Suppressor macrophage treated with lipopolysaccharide for 1 hour (primary cell): ENCODE measurements at regions not wholly inside any gene's neighbourhood (a gene's known extent, or its start where the extent isn't known, plus 50 kb on each side); places are given as distances from the start of the nearest gene placed in this dataset.
"Not testable (repeated sequence)": the region's sequence is repeated elsewhere in the genome, so short reads cannot be mapped to it uniquely, and the experiment has no call there.

Source experiments
- DNase-seq, 3 donors: peaks; one replicate each; pipeline ENCODE4 v3.0.0-alpha.2; 2020 to 2022

DNA sequence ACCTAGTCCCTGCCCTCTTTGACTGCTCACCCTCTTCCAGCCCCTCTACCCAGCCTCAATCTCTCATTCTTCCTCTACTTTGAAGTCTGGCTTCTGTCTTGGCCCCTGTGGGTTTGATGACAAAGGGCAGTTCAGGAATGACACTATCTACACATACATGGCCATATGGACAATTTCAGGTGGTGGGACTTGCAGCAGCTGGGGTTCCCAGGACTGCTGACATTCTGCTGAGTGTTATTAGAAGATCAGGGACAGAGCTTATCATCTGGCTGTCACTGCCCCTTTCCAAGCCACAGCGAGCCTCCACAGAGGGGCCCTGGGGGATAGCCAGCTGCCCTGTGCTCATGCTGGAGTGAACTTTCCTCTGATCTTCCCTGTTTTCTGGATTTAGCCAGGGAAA is 97.4 kb upstream of the IPO9 start:
- no peak for DNase-seq

DNA sequence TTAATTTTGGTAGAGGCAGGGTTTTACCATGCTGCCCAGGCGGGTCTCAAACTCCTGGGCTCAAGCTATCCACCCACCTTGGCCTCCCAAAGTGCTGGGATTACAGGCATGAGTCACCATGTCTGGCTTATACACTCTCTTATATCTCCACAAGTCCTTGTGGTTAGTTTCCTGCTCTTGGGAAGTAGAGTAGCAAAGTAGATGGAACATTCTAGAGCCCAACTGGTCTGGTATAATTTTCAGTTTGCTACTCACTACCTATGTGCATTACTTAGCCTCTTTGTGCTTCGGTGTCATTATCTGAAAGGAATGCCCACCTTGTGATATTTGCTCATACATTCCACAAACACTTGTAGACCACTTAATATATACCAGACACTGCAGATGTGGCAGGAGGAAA is 96.6 kb upstream of the IPO9 start:
- DNase-seq = no peak

DNA sequence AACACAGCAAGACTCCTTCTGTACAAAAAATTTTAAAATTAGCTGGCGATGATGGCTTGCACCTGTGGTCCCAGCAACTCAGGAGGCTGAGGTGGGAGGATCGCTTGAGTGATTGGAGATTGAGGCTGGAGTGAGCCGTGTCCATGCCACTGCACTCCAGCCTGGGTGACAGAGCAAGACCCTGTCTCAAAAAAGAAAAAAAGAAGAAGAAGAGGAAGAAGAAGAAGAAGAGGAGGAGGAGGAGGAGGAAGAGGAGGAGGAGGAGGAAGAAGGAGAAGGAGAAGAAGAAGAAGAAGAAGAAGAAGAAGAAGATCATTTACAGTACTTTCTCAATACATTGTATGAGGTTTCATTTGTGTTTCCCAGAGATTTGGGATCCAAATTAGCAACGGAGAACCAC is 94.7 kb upstream of the IPO9 start:
- DNase-seq = not testable (repeated sequence)

DNA sequence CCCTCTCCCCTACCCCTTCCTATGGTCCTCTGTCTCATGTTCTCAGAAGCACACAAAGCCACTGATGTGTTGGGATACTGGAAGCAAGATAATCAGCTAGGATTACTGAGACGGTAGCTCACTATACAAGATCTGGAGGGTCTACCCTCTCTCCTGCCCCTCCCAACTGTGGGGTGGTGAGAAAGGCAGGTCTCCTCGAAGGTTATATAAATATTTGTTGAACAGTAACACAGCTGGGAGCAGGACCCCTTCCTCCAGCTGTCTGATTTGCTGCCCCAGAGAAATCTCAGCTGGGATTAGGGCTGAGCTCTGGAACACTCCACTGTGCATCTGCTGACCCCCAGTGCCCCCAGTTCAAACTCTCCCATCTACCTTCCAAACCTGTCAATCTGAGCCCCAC is 94.2 kb upstream of the IPO9 start:
- no peak for DNase-seq

DNA sequence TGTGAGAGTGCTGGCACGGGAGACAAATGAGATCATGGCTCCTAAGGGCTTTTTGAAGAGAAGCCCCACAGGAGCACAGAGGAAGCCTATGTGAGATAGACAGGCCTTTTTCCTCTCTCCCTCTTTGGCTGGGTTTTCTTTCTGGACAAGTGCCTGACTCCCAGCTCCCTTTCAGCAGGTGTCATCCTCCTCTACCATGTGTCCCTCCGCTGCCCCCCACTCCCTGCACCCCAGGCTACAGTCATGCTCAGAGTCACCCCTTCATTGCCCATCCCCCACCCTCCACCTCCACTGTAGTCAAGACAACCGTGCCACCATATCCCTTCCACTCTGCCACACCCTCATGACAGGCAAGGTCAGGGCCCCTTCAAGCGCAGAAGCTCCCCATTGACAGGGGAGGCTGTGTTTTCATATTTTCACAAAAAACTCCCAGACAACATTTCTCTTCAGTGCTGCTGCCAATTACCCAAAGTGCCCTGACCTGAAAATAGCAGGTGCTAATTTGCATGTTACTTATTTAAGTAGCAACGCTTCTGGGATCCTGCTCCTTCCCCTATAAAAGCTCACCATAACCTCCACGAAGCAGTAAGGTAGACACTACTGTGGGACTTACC is 92.1 kb upstream of the IPO9 start:
- no peak for DNase-seq

DNA sequence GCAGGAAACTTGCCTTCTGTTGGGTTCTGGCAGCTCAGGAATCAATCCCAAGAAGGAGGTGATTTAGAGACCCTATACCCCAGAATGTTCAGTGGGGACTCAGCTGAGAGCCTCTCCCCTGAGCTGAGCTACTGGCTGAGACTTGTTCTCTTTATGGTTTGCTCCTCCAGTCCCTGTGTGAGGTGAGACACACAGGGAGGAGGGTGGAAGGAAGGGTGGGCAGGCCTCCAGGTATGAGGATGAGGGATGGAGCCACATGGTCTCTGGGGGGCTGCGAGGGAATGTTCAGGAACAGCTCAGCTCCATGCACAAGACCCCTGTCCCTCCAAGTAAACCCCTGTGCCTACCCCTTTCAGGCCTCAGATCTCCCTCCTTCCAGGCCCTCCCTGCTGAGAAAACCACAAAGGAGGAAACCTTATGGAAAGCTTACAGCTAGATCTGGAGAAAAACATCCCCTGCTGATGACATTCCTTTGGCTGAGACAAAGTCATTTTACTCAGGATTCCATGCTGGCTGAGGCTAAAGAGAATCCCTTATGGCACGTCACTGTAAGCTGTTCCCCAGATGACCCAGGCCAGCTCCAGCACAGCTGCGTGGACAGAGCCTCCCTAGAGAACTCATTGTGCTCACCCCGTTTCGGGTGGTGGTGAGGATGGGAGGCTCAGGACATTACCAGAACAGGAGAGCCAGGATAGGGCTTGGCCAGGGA is 91.5 kb upstream of the IPO9 start:
- no peak for DNase-seq

DNA sequence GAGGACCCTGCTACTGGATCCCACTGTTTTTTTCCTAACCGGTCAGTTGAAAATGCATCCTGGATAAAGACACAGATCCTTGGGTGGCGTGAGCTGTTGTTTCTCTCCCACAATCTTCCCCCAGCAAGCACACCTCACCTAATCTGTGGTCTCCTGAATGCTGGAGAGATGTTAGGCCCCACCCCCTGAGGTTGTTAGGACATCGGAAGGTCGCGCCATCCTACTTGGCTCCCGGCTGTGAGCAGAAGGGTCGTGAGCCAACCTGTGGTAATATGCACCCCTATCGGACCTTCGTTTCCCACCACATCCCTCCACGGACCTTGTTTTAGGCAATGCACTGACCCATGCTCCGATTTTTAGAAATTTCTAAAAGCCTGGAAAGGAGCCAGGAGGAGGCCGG is 89.9 kb upstream of the IPO9 start:
- no peak for DNase-seq

DNA sequence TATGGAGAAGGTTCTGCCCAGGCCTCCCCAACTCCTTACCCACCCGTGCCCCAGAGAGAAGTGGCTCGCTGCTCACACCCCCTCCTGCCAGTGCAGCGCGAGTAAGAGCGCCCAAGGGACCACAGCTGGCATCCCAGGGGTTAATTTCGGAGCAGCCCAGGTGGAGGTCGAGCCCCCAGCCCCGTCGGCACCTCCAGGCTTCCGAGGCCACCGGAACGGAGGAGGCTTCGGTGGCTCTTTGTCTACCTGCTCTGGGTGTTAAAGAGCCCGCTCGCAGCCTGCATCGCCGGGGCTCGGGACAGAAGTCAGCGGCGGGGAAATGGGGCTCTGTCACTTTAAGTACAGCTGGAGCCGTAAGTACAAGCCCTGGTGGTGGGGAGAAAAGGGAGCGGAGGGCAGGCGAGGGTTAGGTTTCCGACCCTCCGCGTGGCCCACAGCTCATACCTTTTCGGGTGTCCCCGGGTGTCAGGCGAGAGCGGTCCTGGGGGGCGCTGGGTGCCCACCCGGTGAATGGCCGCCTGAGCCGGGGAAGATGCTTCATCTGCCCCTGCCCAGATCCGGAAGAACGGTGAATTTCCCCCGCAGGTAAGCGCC is 89.4 kb upstream of the IPO9 start:
- peak; percentile 53 to 74 (median 63) for DNase-seq

DNA sequence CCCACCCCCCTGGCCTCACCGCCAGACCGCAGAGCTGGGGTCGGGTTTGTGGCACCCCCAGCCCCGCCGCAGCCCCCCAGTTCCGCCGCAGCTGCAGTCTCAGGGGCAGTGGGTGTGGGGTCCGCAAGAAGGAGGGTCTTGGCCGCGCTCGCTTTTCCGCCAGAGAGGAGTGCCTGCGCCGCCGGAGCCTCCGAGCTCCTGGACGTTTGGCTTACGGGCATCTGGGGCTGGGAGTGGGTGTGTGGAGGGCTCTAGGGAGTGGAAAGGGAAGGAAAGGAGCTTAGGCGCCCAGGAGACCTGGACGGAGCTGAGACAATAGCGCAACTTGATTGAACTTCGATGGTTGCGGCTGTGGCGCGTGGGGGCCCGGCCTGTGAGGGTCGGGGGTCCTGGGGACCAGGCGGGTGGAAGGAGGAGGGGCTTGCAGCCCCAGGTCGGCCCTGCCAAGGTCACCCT is 88.8 kb upstream of the IPO9 start:
- DNase-seq = peak in 2 of 3 donors; percentile 20 to 35

DNA sequence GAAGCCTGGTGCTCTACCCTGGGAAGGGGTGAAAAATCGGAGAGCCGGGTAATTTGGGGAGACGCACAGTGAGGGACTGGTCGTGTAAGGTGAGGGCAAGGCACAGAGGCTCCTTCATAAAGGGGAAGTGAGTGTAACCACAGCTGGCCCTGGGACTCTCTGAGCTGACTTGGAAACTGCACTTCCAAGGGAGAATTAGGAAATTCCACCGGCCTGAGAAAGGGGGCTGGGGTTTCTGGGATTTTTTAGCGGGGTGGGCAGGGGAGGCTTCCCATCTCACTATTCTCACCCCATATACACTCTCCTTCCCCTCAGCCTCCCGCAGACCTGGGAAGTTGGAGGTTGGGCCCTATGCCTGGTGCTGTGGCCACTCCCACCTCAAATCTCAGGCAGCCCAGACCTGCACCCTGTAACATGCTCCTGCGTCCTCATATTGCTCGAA is 88.3 kb upstream of the IPO9 start:
- peak; percentile 76 to 79 (median 78) for DNase-seq

DNA sequence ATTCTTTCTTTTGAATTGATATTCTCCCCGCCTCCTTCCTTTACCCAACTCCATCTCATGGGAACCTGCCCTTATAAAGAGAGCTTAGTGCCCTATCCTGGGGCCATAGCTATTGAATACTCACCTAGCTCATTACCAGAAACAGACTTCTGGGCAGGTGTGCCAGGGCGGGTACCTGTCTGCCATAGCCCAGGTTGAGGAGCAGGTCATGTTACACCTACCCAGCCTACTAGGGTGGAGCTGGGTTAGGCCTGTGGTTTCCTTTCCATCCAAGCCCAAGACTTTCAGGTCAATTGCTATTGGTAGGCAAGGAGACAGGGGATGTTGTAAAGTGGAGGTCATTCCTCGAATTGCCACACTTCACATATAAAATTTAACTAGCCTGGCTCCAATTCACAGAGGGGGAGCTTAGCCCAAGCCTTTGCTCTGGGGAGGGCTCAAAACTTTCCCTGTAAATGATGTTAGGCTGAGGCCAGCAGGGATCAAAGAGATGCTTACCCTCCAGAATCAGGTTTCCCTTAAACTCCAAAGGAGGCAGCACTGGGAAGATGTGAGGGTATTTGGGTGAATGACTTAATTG is 87.1 kb upstream of the IPO9 start:
- no peak for DNase-seq

DNA sequence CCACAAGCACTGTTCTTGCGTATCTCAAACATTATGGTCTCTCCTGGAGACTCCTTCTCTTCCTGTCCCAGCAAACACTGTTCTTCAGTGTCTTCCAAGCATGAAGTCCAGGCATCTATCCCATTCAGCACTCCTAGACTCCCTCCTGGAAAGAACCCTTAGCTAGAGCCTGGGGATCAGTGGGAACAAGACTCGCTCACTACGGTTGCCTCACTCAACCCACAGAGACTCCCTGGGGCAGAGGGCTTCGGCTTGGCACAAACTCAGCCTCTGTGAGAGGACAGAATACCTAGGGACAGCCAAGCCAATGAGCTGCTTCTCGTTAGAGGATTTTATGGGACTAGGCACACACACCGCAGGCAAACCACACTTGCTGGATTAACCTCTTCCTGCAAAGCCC is 86.5 kb upstream of the IPO9 start:
- no peak for DNase-seq

DNA sequence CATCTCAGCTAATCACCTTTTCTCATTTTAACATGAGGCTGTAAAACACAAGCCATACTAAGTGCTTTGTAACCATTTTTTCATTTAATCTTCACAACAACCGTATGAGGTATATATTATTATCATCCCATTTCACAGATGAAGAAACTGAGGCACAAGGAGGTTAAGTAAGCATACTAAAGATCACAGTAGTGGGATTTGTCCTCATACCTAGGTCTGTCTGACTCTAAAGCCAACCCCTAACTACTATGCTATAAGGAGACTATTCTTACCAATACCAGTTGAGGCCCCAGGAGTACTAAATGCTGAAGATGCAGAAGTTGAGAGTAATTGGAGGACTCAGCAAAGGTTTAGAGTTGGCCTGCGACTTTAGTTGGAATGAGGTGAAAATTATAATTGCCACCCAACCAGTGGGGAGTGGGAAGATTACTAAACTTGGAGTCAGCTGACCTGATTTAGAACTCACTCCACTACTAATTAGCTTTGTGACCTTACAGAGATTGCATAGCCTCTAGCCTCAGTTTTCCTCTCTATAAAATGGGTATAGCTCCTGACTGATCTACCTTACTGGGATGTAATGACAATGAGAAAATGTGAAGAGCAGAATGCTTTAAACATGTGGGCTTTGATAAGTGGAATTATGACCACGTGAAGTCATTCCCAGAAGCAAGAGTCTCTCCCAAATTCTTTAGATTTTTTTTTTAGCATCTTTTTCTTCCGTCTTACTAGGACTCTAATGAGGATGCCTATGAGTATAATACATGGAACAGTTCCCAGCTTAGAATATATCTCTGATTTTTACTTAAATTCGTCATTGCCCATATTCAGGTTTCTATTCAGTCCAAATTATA is 85.8 kb upstream of the IPO9 start:
- no peak for DNase-seq

DNA sequence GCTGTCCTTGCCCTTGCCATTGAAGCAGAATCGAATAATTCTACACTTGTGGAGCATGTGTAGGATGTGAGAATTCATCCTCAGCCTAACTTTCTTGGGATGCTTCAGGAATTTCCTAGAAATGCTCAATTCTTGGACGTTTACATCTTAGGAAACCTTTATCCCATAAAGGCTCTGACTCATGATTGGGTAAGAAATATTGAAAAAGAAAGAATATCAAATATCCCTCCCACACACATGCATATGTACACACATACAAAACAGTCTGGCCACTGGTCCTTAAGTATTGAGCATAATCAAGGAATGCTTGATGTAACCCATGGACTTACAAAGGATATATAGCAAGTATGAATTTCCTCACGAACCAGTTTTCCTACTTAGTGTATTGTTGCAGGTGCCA is 83.9 kb upstream of the IPO9 start:
- peak in 2 of 3 donors; percentile 26 to 37 for DNase-seq

DNA sequence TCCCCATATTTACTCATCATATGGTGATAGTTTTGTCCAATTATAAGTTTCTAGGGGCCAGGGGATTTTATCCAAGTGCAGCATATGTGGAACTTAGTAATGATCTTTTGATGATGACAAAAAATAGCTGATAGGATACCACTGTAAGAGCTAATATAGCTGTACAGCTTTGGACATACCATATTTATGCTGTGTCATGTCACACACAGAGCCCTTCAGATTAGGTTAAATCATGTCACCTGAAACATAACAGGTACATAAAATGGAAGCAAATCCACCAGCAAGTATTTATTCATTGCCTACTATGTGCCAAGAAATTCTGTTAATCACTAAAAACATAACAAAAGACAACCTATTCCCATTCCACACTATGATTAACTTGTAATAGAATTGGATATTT is 82.8 kb upstream of the IPO9 start:
- DNase-seq = no peak

DNA sequence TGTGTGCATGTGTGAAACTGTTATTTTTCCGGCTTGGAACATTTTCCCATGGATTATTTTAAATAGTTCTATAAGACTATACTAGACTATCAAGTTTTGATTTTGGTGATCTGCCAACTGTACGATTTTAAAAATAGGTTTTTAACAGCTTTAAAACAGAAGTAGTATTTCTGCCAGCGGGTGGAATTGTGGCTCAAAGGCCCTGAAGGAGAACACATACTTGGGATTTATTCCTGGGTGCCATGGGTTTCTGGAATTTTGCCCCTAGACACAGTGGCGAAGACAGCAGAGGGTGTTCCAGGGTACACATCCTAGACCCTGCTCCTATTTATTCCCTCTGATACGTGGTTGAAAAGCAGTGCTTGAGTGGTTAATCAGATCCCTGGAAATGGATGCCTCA is 81.7 kb upstream of the IPO9 start:
- no peak for DNase-seq

DNA sequence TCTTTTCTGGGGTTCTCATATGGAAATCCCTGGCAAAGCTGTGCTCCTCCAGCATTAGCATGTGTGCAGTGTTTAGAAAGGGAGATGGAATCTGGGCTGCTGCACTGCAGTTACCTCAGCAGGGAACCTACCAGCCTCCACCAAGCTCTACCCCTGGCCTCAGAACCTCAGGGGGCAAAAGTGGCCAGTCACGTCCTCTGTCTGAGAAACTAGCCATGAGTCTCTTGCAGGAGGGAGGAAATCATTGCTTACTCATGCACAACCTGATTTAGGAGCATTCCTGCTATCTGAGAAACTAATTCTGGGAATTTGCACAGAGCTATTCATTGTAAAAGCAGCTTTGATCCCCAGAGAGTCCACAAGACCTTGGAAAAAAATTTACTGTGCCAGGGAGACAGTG is 80.6 kb upstream of the IPO9 start:
- DNase-seq = no peak

DNA sequence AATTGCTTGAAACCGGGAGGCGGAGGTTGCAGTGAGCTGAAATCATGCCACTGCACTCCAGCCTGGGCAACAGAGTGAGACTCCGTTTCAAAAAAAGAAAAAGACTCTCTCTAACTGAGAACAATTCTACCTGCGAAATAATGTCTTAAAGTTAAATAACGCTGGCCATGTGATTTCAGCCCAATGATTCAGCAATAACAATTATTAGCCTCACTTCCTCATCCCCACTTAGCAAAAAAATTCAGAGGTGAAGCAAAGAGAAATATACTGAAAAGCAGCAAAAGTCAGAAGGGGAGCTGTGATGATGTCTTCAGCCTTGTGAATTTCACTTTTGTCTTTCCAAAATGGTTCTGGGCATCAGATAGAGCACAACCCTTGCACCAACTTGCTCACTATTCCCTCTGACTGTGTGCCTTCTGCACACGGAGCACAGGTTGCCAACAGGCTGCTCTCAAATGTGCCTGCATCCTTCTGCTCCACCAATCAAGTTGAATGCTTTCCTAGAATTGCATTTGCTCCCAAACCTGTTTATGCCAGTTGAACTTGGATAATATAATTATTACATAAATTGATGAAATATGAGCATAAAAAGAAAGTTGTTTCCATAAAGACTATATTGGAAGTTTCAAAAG is 79.8 kb upstream of the IPO9 start:
- peak; percentile 21 to 56 (median 36) for DNase-seq

DNA sequence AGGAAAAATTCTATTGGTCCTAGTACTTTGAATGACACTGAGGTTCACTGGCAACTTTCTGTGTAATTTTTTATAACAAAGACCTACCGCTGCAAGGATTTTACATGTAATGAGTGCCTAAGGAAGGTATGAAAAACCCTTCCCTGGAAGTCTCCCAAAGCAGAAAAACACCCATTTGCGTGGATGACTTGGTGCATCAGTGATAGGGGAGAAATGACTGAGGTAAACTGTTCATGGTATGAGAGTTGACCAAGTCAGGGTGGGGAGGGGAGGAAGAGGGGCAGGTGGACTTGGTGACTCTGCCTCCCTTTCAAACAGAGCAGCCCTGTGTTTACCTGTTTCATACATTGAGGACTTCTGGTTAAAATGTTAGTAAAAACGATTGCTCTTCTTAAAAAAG is 78.8 kb upstream of the IPO9 start:
- no peak for DNase-seq

DNA sequence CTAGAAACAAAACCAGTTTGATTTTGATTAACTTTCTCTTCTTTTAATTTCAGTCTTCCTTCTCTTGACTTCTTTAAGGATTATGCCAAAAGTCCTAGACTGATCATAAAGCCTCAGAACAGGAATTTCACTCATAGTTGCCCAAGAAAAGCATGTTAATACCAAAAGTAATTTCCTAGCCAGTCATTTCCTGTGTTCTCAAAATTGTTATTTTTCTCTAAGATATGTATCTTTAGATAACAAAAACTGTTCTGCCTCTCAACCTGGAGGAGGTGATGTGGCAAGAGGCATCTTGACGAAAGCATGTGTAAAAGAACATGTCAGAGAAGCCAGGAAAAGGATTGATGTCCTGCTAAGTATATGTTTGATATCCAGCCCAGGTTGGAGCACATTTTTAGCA is 78.0 kb upstream of the IPO9 start:
- DNase-seq = no peak

DNA sequence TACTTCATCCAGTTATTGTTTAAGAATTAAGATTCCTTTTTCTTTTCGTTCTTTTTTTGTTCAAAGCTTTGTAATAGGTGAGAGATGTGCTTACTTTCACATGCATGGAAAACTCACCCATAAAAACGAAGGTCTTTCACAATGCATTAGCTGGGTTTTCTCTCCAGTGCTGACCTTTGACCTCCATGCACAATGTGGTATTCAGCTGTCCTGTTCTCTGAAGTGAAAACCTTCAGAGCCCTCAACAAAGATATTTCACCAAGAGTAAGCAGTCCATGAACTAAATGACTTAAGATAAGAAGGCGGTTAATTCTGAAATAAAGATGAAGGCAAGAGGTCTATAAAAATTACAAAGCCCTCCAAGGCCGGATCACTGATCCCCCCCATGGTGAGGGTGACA is 77.1 kb upstream of the IPO9 start:
- no peak for DNase-seq

DNA sequence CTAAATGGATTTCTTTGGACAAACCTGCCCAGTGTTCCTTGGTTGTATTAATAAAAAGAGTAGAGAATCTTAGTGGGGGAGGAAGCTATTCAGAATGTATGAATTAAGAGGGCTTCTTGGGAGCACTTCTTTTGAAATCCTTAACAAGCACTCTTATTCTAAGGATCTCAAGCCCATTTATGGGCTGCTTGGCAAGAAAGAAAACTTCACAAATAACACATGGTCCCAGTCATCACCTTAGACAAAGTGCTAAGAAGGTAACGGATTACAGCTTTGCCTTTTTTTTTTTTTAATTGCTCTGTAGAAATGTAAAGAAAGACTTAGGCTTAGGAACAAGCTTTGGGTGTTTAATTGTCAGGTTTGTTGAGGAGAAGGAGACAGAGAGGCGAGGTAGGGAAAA is 76.6 kb upstream of the IPO9 start:
- no peak for DNase-seq

DNA sequence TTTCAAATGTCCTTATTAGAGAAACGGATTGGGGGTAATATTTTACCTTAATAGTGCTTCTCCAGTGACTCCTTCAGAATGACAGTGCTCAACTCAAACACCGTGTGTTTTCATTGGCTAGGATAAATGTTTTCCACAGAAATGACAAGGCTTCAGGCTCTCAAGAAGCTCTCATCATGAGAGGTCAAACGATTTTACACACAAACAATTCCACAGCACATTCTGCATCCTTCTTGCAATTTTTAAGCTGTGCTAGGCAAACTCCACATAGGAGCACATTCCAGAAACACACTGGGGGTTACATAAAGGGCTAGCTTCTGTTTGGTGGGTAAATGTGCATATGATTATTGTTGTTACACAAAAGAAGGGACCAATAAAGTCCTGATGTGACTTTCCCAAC is 75.5 kb upstream of the IPO9 start:
- DNase-seq = no peak
